ENCODE measurements at regions not wholly inside any gene's neighbourhood (a gene's known extent, or its start where the extent isn't known, plus 50 kb on each side); places are given as distances from the start of the nearest gene placed in this dataset.
A peak's percentile ranks its signal among the peaks of the same experiment; 100 is the strongest.

GRCh38 chr2:77962943-77963342, 440.8 kb upstream of the LRRTM4 start:
- H3K4me3 ChIP-seq, result no peak overlapping the region
- no peak overlapping the region for H3K27ac ChIP-seq (ENCODE audit: low read depth in 1 of 2, low read length in 1 of 2)
- no peaks in the 10 kb centered on the region for H3K9me3 ChIP-seq (ENCODE audit: control insufficient read depth in 4 of 4, insufficient read depth in 3 of 4, low read length in 3 of 4)
- H3K36me3 ChIP-seq (ENCODE audit: control insufficient read depth in 4 of 4, insufficient read depth in 4 of 4, low read length in 4 of 4), result no peaks in the 10 kb centered on the region
- ATAC-seq (ENCODE audit: insufficient read depth, low FRiP score), result no peak
- no peaks in the 10 kb centered on the region for H3K27me3 ChIP-seq (ENCODE audit: control insufficient read depth in 3 of 3, insufficient read depth in 3 of 3, low read length in 2 of 3)
- no peak for DNase-seq
- no peak for TF ChIP-seq CTCF (IDR thresholded peaks at IDR 0.05; ENCODE audit: control extremely low read depth, extremely low read depth)
- H3K4me1 ChIP-seq (ENCODE audit: control insufficient read depth in 5 of 5, insufficient read depth in 5 of 5, low read length in 5 of 5), result no peaks in the 10 kb centered on the region
- H3K9ac ChIP-seq (ENCODE audit: insufficient read depth in 1 of 2, low read length in 2 of 2), result no peak overlapping the region

- DNase-seq (peak in 1 of 3 donors; percentile 7), ATAC-seq (ENCODE audit: insufficient read depth, low FRiP score) (no peak)
- no peaks in the 10 kb centered on the region for H3K36me3 ChIP-seq (ENCODE audit: control insufficient read depth in 4 of 4, insufficient read depth in 4 of 4, low read length in 4 of 4)
- H3K4me3 ChIP-seq, result no peak overlapping the region
- no peak overlapping the region for H3K27ac ChIP-seq (ENCODE audit: low read depth in 1 of 2, low read length in 1 of 2)
- 44 to 56% methylated on average over 3 of the region's 3 CpGs for WGBS, 2 donors
- H3K27me3 ChIP-seq (ENCODE audit: control insufficient read depth in 3 of 3, insufficient read depth in 3 of 3, low read length in 2 of 3), result no peaks in the 10 kb centered on the region
- peaks cover 0 to 9% (median 3%) of the 10 kb centered on the region in 4 donors for H3K9me3 ChIP-seq (ENCODE audit: control insufficient read depth in 4 of 4, insufficient read depth in 3 of 4, low read length in 3 of 4)
- H3K4me1 ChIP-seq (ENCODE audit: control insufficient read depth in 5 of 5, insufficient read depth in 5 of 5, low read length in 5 of 5), result no peaks in the 10 kb centered on the region
- H3K9ac ChIP-seq (ENCODE audit: insufficient read depth in 1 of 2, low read length in 2 of 2), result no peak overlapping the region
- TF ChIP-seq CTCF (IDR thresholded peaks at IDR 0.05; ENCODE audit: control extremely low read depth, extremely low read depth), result no peak
Observed at GRCh38 chr2:77977471-77978063, 455.4 kb upstream of the LRRTM4 start.

- no peak for DNase-seq
- Histone ChIP-seq H3K27me3 (ENCODE audit: control insufficient read depth in 3 of 3, insufficient read depth in 3 of 3, low read length in 2 of 3) (no peaks in the 10 kb centered on the region), H3K27ac (ENCODE audit: low read depth in 1 of 2, low read length in 1 of 2) (no peak overlapping the region), H3K4me3 (no peak overlapping the region), H3K9me3 (ENCODE audit: control insufficient read depth in 4 of 4, insufficient read depth in 3 of 4, low read length in 3 of 4) (no peaks in the 10 kb centered on the region), H3K4me1 (ENCODE audit: control insufficient read depth in 5 of 5, insufficient read depth in 5 of 5, low read length in 5 of 5) (no peaks in the 10 kb centered on the region), H3K36me3 (ENCODE audit: control insufficient read depth in 4 of 4, insufficient read depth in 4 of 4, low read length in 4 of 4) (no peaks in the 10 kb centered on the region), H3K9ac (ENCODE audit: insufficient read depth in 1 of 2, low read length in 2 of 2) (no peak overlapping the region)
- no peak for ATAC-seq (ENCODE audit: insufficient read depth, low FRiP score)
- TF ChIP-seq CTCF (IDR thresholded peaks at IDR 0.05; ENCODE audit: control extremely low read depth, extremely low read depth), result no peak
Observed at GRCh38 chr2:77995161-77995560, 473.0 kb upstream of the LRRTM4 start.

GRCh38 chr2:77999376-77999775, 477.2 kb upstream of the LRRTM4 start:
- TF ChIP-seq CTCF (IDR thresholded peaks at IDR 0.05; ENCODE audit: control extremely low read depth, extremely low read depth), result no peak
- no peaks in the 10 kb centered on the region for H3K27me3 ChIP-seq (ENCODE audit: control insufficient read depth in 3 of 3, insufficient read depth in 3 of 3, low read length in 2 of 3)
- no peaks in the 10 kb centered on the region for H3K4me1 ChIP-seq (ENCODE audit: control insufficient read depth in 5 of 5, insufficient read depth in 5 of 5, low read length in 5 of 5)
- DNase-seq (no peak), ATAC-seq (ENCODE audit: insufficient read depth, low FRiP score) (no peak)
- H3K9me3 ChIP-seq (ENCODE audit: control insufficient read depth in 4 of 4, insufficient read depth in 3 of 4, low read length in 3 of 4), result no peaks in the 10 kb centered on the region
- no peak overlapping the region for H3K27ac ChIP-seq (ENCODE audit: low read depth in 1 of 2, low read length in 1 of 2)
- 59 to 67% methylated on average over 1 of the region's 1 CpG for WGBS, 2 donors
- no peak overlapping the region for H3K9ac ChIP-seq (ENCODE audit: insufficient read depth in 1 of 2, low read length in 2 of 2)
- H3K36me3 ChIP-seq (ENCODE audit: control insufficient read depth in 4 of 4, insufficient read depth in 4 of 4, low read length in 4 of 4), result no peaks in the 10 kb centered on the region
- H3K4me3 ChIP-seq, result no peak overlapping the region

Data from lung (tissue), 11 donors.